ENCODE measurements at regions not wholly inside any gene's neighbourhood (a gene's known extent, or its start where the extent isn't known, plus 50 kb on each side); places are given as distances from the start of the nearest gene placed in this dataset.

DNA sequence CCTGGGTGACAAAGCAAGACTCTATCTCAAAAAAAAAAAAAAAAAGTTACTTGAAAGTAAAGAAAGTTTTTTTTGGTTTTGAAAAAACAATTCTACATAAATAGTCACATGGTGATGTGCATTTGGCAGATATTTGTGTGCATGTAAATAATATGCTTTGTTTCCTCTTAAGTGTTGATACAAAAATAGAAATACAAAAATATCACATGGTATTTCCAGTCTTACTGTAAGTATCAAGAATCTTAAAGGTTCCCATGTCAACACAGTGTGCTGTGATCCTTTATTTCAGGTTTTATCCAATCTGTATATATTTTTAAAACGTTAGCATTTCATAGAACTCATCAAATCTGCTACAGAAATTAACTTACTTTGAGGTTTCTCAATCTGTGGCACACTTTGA is 521.9 kb downstream of the TLE4 start:
- 83% methylated on average over 1 of the region's 1 CpG for WGBS

DNA sequence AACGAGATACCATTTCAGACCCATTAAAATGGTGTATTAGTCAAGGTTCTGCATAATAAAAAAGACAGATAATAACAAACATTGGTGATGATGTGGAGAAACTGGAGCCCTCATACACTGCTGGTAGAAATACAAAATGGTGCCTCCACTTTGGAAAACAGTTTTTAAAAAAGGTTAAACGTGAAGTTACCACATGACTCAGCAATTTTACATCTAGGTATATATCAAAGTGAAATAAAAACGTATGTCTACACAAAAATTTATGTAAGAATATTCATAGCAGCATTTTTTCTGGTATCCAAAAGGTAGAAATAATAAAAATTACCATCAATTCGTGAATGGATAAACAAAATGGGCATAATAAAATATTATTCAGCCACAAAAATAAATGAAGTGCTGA is 519.8 kb downstream of the TLE4 start:
- no peak overlapping the region for H3K4ac ChIP-seq (ENCODE audit: low read depth in 1 of 2, low read length in 2 of 2)
- H3K36me3 ChIP-seq (ENCODE audit: control insufficient read depth in 1 of 2, insufficient read depth in 2 of 2, low read depth in 1 of 2, low read length in 2 of 2) = no peaks in the 10 kb centered on the region
- H3K23ac ChIP-seq (ENCODE audit: low read length in 2 of 2) = no peak overlapping the region
- no peak overlapping the region for H2BK5ac ChIP-seq (ENCODE audit: low read depth, low read length, poor library complexity, severe bottlenecking)
- no peak overlapping the region for H4K91ac ChIP-seq (ENCODE audit: low read length)
- H2AFZ ChIP-seq (ENCODE audit: low read depth, low read length) = no peak overlapping the region
- H4K8ac ChIP-seq (ENCODE audit: low read length) = no peak overlapping the region
- H3K4me1 ChIP-seq (ENCODE audit: control insufficient read depth, insufficient read depth, low read depth, low read length) = no peaks in the 10 kb centered on the region
- H3K14ac ChIP-seq (ENCODE audit: low read length in 2 of 2) = no peak overlapping the region
- H2BK15ac ChIP-seq (ENCODE audit: low read depth, poor library complexity, severe bottlenecking) = no peak overlapping the region
- no peak overlapping the region for H3K9ac ChIP-seq (ENCODE audit: low read length)
- no peak overlapping the region for H3K27ac ChIP-seq (ENCODE audit: low read length, poor library complexity, severe bottlenecking)
- no peak for DNase-seq
- H2AK5ac ChIP-seq (ENCODE audit: low read length, severe bottlenecking) = no peak overlapping the region
- H3K4me2 ChIP-seq (ENCODE audit: low read length, poor library complexity, severe bottlenecking) = no peak overlapping the region
- H3K27me3 ChIP-seq (ENCODE audit: control insufficient read depth in 1 of 2, insufficient read depth in 1 of 2, low read length in 2 of 2) = no peaks in the 10 kb centered on the region
- H3K79me1 ChIP-seq (replicated peaks; ENCODE audit: low read length, poor library complexity, severe bottlenecking) = no peaks in the 10 kb centered on the region
- no peak overlapping the region for H3K18ac ChIP-seq (ENCODE audit: low read depth in 1 of 2, low read length in 2 of 2)
- no peak overlapping the region for H2BK120ac ChIP-seq (ENCODE audit: low read depth, low read length)
- H3K9me3 ChIP-seq (ENCODE audit: control insufficient read depth, low read length) = peaks cover 6% of the 10 kb centered on the region
- no peak overlapping the region for H3K4me3 ChIP-seq (ENCODE audit: insufficient read depth in 1 of 2, low read depth in 1 of 2, low read length in 2 of 2)
- no CpG with 5 or more reads among the region's 4 CpGs for WGBS
- H2BK12ac ChIP-seq (ENCODE audit: low read length in 2 of 2) = no peak overlapping the region

More for the DNA sequence above, 521.9 kb downstream of the TLE4 start:
- Histone ChIP-seq H4K91ac (ENCODE audit: low read length) (no peak overlapping the region), H3K9me3 (ENCODE audit: control insufficient read depth, low read length) (peaks cover 3% of the 10 kb centered on the region), H2BK12ac (ENCODE audit: low read length in 2 of 2) (no peak overlapping the region), H4K8ac (ENCODE audit: low read length) (no peak overlapping the region), H3K14ac (ENCODE audit: low read length in 2 of 2) (no peak overlapping the region), H3K4me2 (ENCODE audit: low read length, poor library complexity, severe bottlenecking) (no peak overlapping the region), H3K4me1 (ENCODE audit: control insufficient read depth, insufficient read depth, low read depth, low read length) (no peaks in the 10 kb centered on the region), H3K27ac (ENCODE audit: low read length, poor library complexity, severe bottlenecking) (no peak overlapping the region), H3K9ac (ENCODE audit: low read length) (no peak overlapping the region), H2BK120ac (ENCODE audit: low read depth, low read length) (no peak overlapping the region), H3K36me3 (ENCODE audit: control insufficient read depth in 1 of 2, insufficient read depth in 2 of 2, low read depth in 1 of 2, low read length in 2 of 2) (no peaks in the 10 kb centered on the region), H2AK5ac (ENCODE audit: low read length, severe bottlenecking) (no peak overlapping the region), H2AFZ (ENCODE audit: low read depth, low read length) (no peak overlapping the region), H3K4ac (ENCODE audit: low read depth in 1 of 2, low read length in 2 of 2) (no peak overlapping the region), H3K4me3 (ENCODE audit: insufficient read depth in 1 of 2, low read depth in 1 of 2, low read length in 2 of 2) (no peak overlapping the region), H3K18ac (ENCODE audit: low read depth in 1 of 2, low read length in 2 of 2) (no peak overlapping the region), H3K79me1 (replicated peaks; ENCODE audit: low read length, poor library complexity, severe bottlenecking) (no peaks in the 10 kb centered on the region), H3K27me3 (ENCODE audit: control insufficient read depth in 1 of 2, insufficient read depth in 1 of 2, low read length in 2 of 2) (no peaks in the 10 kb centered on the region), H2BK5ac (ENCODE audit: low read depth, low read length, poor library complexity, severe bottlenecking) (no peak overlapping the region), H3K23ac (ENCODE audit: low read length in 2 of 2) (no peak overlapping the region), H2BK15ac (ENCODE audit: low read depth, poor library complexity, severe bottlenecking) (no peak overlapping the region)
- no peak for DNase-seq

DNA sequence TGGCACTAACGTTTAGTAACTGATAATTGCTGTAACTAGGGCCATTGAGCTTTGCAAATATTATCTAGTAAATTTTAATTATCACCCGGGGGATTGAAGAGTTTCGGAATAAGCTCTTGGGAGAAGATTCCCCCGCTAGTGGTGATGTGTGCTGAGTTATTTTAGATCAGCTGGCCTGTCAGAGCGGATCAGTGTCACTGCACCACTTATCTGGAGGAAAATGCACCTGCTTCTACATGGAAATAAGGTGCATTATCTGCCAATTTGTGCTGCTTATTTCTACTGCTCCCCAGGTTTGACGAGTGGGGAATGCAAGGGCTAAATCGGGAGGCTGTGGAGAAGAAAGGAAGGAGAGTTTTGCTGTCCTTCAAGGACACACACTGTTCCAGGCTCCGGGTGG is 518.6 kb downstream of the TLE4 start:
- H2AK5ac ChIP-seq (ENCODE audit: low read length, severe bottlenecking) = no peak overlapping the region
- H4K91ac ChIP-seq (ENCODE audit: low read length) = no peak overlapping the region
- no peak overlapping the region for H3K23ac ChIP-seq (ENCODE audit: low read length in 2 of 2)
- H3K9me3 ChIP-seq (ENCODE audit: control insufficient read depth, low read length) = peaks cover 6% of the 10 kb centered on the region
- H2BK120ac ChIP-seq (ENCODE audit: low read depth, low read length) = no peak overlapping the region
- H3K79me1 ChIP-seq (replicated peaks; ENCODE audit: low read length, poor library complexity, severe bottlenecking) = no peaks in the 10 kb centered on the region
- H2BK5ac ChIP-seq (ENCODE audit: low read depth, low read length, poor library complexity, severe bottlenecking) = no peak overlapping the region
- H3K4me3 ChIP-seq (ENCODE audit: insufficient read depth in 1 of 2, low read depth in 1 of 2, low read length in 2 of 2) = no peak overlapping the region
- H3K14ac ChIP-seq (ENCODE audit: low read length in 2 of 2) = no peak overlapping the region
- H2BK15ac ChIP-seq (ENCODE audit: low read depth, poor library complexity, severe bottlenecking) = no peak overlapping the region
- H3K4ac ChIP-seq (ENCODE audit: low read depth in 1 of 2, low read length in 2 of 2) = no peak overlapping the region
- WGBS = 95% methylated on average over 8 of the region's 8 CpGs
- H3K36me3 ChIP-seq (ENCODE audit: control insufficient read depth in 1 of 2, insufficient read depth in 2 of 2, low read depth in 1 of 2, low read length in 2 of 2) = no peaks in the 10 kb centered on the region
- H3K27me3 ChIP-seq (ENCODE audit: control insufficient read depth in 1 of 2, insufficient read depth in 1 of 2, low read length in 2 of 2) = no peaks in the 10 kb centered on the region
- no peak overlapping the region for H3K27ac ChIP-seq (ENCODE audit: low read length, poor library complexity, severe bottlenecking)
- H3K9ac ChIP-seq (ENCODE audit: low read length) = no peak overlapping the region
- DNase-seq = no peak
- H4K8ac ChIP-seq (ENCODE audit: low read length) = no peak overlapping the region
- no peaks in the 10 kb centered on the region for H3K4me1 ChIP-seq (ENCODE audit: control insufficient read depth, insufficient read depth, low read depth, low read length)
- H2BK12ac ChIP-seq (ENCODE audit: low read length in 2 of 2) = no peak overlapping the region
- no peak overlapping the region for H3K4me2 ChIP-seq (ENCODE audit: low read length, poor library complexity, severe bottlenecking)
- H2AFZ ChIP-seq (ENCODE audit: low read depth, low read length) = no peak overlapping the region
- H3K18ac ChIP-seq (ENCODE audit: low read depth in 1 of 2, low read length in 2 of 2) = no peak overlapping the region

DNA sequence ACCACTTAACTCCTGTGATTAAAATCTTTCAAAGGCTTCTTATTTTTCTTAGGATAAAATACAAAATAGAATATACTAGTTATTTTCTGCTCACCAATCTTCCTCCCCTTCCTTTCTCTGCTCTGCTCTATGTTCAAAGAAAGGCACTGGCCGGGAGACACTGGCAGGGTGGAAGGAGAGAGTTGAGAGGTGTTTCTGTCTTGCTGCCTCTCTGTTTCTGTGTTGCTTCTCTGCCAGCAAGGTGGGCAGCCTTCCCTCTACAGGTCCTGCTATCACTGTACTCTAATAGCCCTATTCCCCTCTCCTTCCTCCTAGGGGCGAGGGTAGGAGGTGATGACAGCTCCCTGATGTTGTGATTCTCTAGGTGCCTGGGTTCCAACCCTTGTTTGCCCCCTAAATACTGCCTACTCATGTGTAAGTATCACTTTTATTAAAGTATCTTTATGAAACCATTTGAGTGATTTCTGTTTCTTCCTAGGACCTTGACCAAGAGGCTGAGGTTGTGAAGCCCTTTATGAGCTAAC is 515.1 kb downstream of the TLE4 start:
- no peak for DNase-seq
- WGBS = no CpG with 5 or more reads among the region's 2 CpGs
- no peak overlapping the region for H3K4me3 ChIP-seq (ENCODE audit: insufficient read depth in 1 of 2, low read depth in 1 of 2, low read length in 2 of 2)

More for the DNA sequence above, 515.1 kb downstream of the TLE4 start:
- Histone ChIP-seq H4K91ac (ENCODE audit: low read length) (no peak overlapping the region), H3K4ac (ENCODE audit: low read depth in 1 of 2, low read length in 2 of 2) (no peak overlapping the region), H3K27me3 (ENCODE audit: control insufficient read depth in 1 of 2, insufficient read depth in 1 of 2, low read length in 2 of 2) (no peaks in the 10 kb centered on the region), H3K9me3 (ENCODE audit: control insufficient read depth, low read length) (peaks cover 6% of the 10 kb centered on the region), H3K18ac (ENCODE audit: low read depth in 1 of 2, low read length in 2 of 2) (no peak overlapping the region), H3K9ac (ENCODE audit: low read length) (no peak overlapping the region), H3K4me2 (ENCODE audit: low read length, poor library complexity, severe bottlenecking) (no peak overlapping the region), H2BK120ac (ENCODE audit: low read depth, low read length) (no peak overlapping the region), H3K23ac (ENCODE audit: low read length in 2 of 2) (no peak overlapping the region), H3K36me3 (ENCODE audit: control insufficient read depth in 1 of 2, insufficient read depth in 2 of 2, low read depth in 1 of 2, low read length in 2 of 2) (no peaks in the 10 kb centered on the region), H2BK5ac (ENCODE audit: low read depth, low read length, poor library complexity, severe bottlenecking) (no peak overlapping the region), H3K27ac (ENCODE audit: low read length, poor library complexity, severe bottlenecking) (no peak overlapping the region), H3K79me1 (replicated peaks; ENCODE audit: low read length, poor library complexity, severe bottlenecking) (no peaks in the 10 kb centered on the region), H2AK5ac (ENCODE audit: low read length, severe bottlenecking) (no peak overlapping the region), H4K8ac (ENCODE audit: low read length) (no peak overlapping the region), H2AFZ (ENCODE audit: low read depth, low read length) (no peak overlapping the region), H3K4me1 (ENCODE audit: control insufficient read depth, insufficient read depth, low read depth, low read length) (no peaks in the 10 kb centered on the region), H2BK12ac (ENCODE audit: low read length in 2 of 2) (no peak overlapping the region), H3K14ac (ENCODE audit: low read length in 2 of 2) (no peak overlapping the region), H2BK15ac (ENCODE audit: low read depth, poor library complexity, severe bottlenecking) (no peak overlapping the region)

All from mesenchymal stem cell (in vitro differentiated cells and primary cell).